GM23338 (cell line): ENCODE measurements at regions not wholly inside any gene's neighbourhood (a gene's known extent, or its start where the extent isn't known, plus 50 kb on each side); places are given as distances from the start of the nearest gene placed in this dataset.

Source experiments
- CREB1 ChIP-seq: fragments of 250-450 bp; sonication (Bioruptor Pico); IDR thresholded peaks from 2 replicates; pipeline ENCODE4 v1.5.0; 2020; ENCODE audit warnings: low read depth, mild to moderate bottlenecking, moderate library complexity
- EZH2 ChIP-seq: fragments of 200-600 bp; sonication (generic); IDR thresholded peaks from one replicate; pipeline ENCODE4 v1.8.0; 2017; ENCODE audit warnings: antibody characterized with exemption, mild to moderate bottlenecking, low read depth; ENCODE audit not compliant: unreplicated experiment
- EZH2phosphoT487 ChIP-seq: fragments of 200-600 bp; sonication (generic); IDR thresholded peaks from one replicate; pipeline ENCODE4 v1.8.1; 2018; ENCODE audit warnings: antibody characterized with exemption; ENCODE audit not compliant: unreplicated experiment
- JUNB ChIP-seq: IDR thresholded peaks from one replicate; pipeline ENCODE4 v1.6.1; 2016; ENCODE audit warnings: antibody characterized with exemption; ENCODE audit not compliant: unreplicated experiment
- NANOG ChIP-seq: IDR thresholded peaks from 2 replicates; pipeline ENCODE4 v1.6.1; 2016; ENCODE audit warnings: antibody characterized with exemption, borderline replicate concordance
- POLR2AphosphoS5 ChIP-seq: IDR thresholded peaks from 2 replicates; pipeline ENCODE4 v1.6.1; 2016; ENCODE audit warnings: antibody characterized with exemption, low read depth
- TF ChIP-seq, protein P1 (sequence below), 2 experiments: fragments of 200-600 bp in 1 of 2; sonication (generic) in 1 of 2; conservative IDR thresholded peaks; 2 replicates each; pipeline versions ENCODE4 v1.5.1 to v1.6.1; 2016 to 2017; ENCODE audit warnings: antibody characterized with exemption in 2 of 2, low read depth in 2 of 2, mild to moderate bottlenecking in 2 of 2, moderate library complexity in 1 of 2
- TF ChIP-seq, protein P2 (sequence below): IDR thresholded peaks from one replicate; pipeline ENCODE4 v1.6.1; 2018; ENCODE audit warnings: antibody characterized with exemption; ENCODE audit not compliant: unreplicated experiment

GRCh38 chr2:122186761-122187222 is 431.3 kb downstream of the TSN start:
- TF ChIP-seq CREB1 (CRISPR knock-in tag), result no peak
- TF ChIP-seq, protein P1, sequence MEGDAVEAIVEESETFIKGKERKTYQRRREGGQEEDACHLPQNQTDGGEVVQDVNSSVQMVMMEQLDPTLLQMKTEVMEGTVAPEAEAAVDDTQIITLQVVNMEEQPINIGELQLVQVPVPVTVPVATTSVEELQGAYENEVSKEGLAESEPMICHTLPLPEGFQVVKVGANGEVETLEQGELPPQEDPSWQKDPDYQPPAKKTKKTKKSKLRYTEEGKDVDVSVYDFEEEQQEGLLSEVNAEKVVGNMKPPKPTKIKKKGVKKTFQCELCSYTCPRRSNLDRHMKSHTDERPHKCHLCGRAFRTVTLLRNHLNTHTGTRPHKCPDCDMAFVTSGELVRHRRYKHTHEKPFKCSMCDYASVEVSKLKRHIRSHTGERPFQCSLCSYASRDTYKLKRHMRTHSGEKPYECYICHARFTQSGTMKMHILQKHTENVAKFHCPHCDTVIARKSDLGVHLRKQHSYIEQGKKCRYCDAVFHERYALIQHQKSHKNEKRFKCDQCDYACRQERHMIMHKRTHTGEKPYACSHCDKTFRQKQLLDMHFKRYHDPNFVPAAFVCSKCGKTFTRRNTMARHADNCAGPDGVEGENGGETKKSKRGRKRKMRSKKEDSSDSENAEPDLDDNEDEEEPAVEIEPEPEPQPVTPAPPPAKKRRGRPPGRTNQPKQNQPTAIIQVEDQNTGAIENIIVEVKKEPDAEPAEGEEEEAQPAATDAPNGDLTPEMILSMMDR (conservative IDR thresholded peaks at IDR 0.05; ENCODE audit: low read depth in 2 of 2), result no peak
- TF ChIP-seq, protein P2, sequence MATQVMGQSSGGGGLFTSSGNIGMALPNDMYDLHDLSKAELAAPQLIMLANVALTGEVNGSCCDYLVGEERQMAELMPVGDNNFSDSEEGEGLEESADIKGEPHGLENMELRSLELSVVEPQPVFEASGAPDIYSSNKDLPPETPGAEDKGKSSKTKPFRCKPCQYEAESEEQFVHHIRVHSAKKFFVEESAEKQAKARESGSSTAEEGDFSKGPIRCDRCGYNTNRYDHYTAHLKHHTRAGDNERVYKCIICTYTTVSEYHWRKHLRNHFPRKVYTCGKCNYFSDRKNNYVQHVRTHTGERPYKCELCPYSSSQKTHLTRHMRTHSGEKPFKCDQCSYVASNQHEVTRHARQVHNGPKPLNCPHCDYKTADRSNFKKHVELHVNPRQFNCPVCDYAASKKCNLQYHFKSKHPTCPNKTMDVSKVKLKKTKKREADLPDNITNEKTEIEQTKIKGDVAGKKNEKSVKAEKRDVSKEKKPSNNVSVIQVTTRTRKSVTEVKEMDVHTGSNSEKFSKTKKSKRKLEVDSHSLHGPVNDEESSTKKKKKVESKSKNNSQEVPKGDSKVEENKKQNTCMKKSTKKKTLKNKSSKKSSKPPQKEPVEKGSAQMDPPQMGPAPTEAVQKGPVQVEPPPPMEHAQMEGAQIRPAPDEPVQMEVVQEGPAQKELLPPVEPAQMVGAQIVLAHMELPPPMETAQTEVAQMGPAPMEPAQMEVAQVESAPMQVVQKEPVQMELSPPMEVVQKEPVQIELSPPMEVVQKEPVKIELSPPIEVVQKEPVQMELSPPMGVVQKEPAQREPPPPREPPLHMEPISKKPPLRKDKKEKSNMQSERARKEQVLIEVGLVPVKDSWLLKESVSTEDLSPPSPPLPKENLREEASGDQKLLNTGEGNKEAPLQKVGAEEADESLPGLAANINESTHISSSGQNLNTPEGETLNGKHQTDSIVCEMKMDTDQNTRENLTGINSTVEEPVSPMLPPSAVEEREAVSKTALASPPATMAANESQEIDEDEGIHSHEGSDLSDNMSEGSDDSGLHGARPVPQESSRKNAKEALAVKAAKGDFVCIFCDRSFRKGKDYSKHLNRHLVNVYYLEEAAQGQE, result no peak
- TF ChIP-seq EZH2, result no peak
- no peak for TF ChIP-seq POLR2AphosphoS5
- no peak for TF ChIP-seq JUNB
- no peak for TF ChIP-seq NANOG
- no peak for TF ChIP-seq EZH2phosphoT487
